Vagina (tissue), 2 donors: ENCODE measurements at regions not wholly inside any gene's neighbourhood (a gene's known extent, or its start where the extent isn't known, plus 50 kb on each side); places are given as distances from the start of the nearest gene placed in this dataset.
"Not testable (repeated sequence)": the region's sequence is repeated elsewhere in the genome, so short reads cannot be mapped to it uniquely, and the experiment has no call there.

Experiments
- DNase-seq, 2 donors: peaks; one replicate each; pipeline ENCODE4 v3.0.0-alpha.2; 2017; ENCODE audit errors: extremely low spot score in 2 of 2
- H3K27ac ChIP-seq: fragments of 200-600 bp; sonication (generic); one replicate; pipeline ENCODE4 v1.5.1; 2019
- H3K27me3 ChIP-seq: fragments of 200-600 bp; sonication (generic); one replicate; pipeline ENCODE4 v1.5.1; 2019
- H3K36me3 ChIP-seq, 2 donors: fragments of 200-600 bp; sonication (generic); one replicate each; pipeline ENCODE4 v1.5.1; 2017 to 2019
- H3K4me1 ChIP-seq: fragments of 200-600 bp; sonication (generic); one replicate; pipeline ENCODE4 v1.5.1; 2019
- H3K4me3 ChIP-seq, 2 donors: fragments of 200-600 bp; sonication (generic); 1 replicate in 1 of 2; 2 replicates in 1 of 2; pipeline ENCODE4 v1.5.1; 2016 to 2019
- H3K9me3 ChIP-seq: fragments of 200-600 bp; sonication (generic); one replicate; pipeline ENCODE4 v1.5.1; 2019
- CTCF ChIP-seq, 3 experiments: fragments of 450-650 bp in 2 of 3; fragments of 200-600 bp in 1 of 3; sonication (generic) in 1 of 3; IDR thresholded peaks; one replicate each; pipeline ENCODE4 v1.5.1; 2017 to 2019; ENCODE audit warnings: antibody characterized with exemption in 3 of 3, mild to moderate bottlenecking in 2 of 3, moderate library complexity in 2 of 3
- POLR2A ChIP-seq, 2 donors: fragments of 450-650 bp; IDR thresholded peaks; one replicate each; pipeline ENCODE4 v1.6.1; 2017; ENCODE audit warnings: antibody characterized with exemption in 2 of 2, mild to moderate bottlenecking in 2 of 2, moderate library complexity in 2 of 2
- POLR2AphosphoS5 ChIP-seq, 2 donors: sonication (generic); formaldehyde crosslinking; IDR thresholded peaks; one replicate each; pipeline ENCODE4 v1.9.0; 2017; ENCODE audit warnings: antibody characterized with exemption in 2 of 2, mild to moderate bottlenecking in 2 of 2, low read depth in 1 of 2; ENCODE audit not compliant: insufficient read depth in 1 of 2
- intact Hi-C: fragments of 100-400 bp; cut with DNase I; formaldehyde crosslinking; loops from one replicate; pipeline ENCODE4 v1.15.1; 2023

DNA sequence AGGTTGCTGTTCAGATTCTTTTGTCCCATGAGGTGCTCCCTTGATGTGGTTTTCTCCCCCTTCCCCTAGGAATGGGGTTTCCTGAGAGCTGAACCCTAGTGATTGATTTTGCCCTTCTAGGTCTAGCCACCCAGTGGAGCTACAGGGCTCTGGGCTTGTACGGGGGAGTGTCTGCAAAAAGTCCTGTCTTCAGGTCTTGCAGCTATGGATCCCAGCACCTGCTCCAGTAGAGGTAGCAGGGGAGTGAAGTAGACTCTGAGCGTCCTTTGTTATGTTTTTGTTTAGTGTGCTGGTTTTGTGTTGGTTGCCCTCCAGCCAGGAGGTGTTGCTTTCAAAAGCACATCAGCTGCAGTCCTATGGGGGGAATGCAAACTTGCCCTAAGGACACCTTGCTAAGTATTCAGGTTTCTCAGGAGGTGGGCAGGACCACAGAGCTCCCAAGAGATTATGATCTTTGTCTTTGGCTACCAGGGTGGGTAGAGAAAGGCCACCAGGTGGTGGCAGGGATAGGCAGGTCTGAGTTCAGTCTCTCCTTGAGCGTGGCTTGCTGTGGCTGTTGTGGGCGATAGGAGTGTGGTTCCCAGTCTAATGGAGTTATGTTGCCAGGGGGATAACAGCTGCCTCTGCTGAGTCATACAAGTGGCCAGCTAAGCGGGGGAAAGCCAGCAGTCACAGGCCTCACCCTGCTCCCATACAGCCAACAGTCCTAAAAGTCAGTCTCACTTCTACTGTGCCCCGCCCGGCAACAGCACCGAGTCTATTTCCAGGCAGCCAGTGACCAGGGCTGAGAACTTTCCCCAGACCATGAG is 92.4 kb upstream of the JCAD start:
- Histone ChIP-seq H3K27ac (no peak overlapping the region), H3K9me3 (no peaks in the 10 kb centered on the region), H3K4me3 (no peak overlapping the region), H3K4me1 (no peaks in the 10 kb centered on the region), H3K36me3 (no peaks in the 10 kb centered on the region), H3K27me3 (no peaks in the 10 kb centered on the region)
- intact Hi-C loops = no loop called here
- peak in 1 of 2 donors; percentile 40 for DNase-seq
- TF ChIP-seq CTCF (IDR thresholded peaks at IDR 0.05) (no peak), POLR2A (IDR thresholded peaks at IDR 0.05) (no peak), POLR2AphosphoS5 (IDR thresholded peaks at IDR 0.05; ENCODE audit: insufficient read depth in 1 of 2, low read depth in 1 of 2) (no peak)

GRCh38 chr10:30141423-30141822 is 82.0 kb upstream of the JCAD start:
- TF ChIP-seq CTCF (IDR thresholded peaks at IDR 0.05) = no peak
- no peak for TF ChIP-seq POLR2AphosphoS5 (IDR thresholded peaks at IDR 0.05; ENCODE audit: insufficient read depth in 1 of 2, low read depth in 1 of 2)
- TF ChIP-seq POLR2A (IDR thresholded peaks at IDR 0.05) = no peak
- H3K9me3 ChIP-seq = no peaks in the 10 kb centered on the region
- no peaks in the 10 kb centered on the region for H3K27me3 ChIP-seq
- no peaks in the 10 kb centered on the region for H3K36me3 ChIP-seq
- H3K27ac ChIP-seq = no peak overlapping the region
- DNase-seq = no peak
- intact Hi-C loops = no loop called here
- no peaks in the 10 kb centered on the region for H3K4me1 ChIP-seq
- no peak overlapping the region for H3K4me3 ChIP-seq

DNA sequence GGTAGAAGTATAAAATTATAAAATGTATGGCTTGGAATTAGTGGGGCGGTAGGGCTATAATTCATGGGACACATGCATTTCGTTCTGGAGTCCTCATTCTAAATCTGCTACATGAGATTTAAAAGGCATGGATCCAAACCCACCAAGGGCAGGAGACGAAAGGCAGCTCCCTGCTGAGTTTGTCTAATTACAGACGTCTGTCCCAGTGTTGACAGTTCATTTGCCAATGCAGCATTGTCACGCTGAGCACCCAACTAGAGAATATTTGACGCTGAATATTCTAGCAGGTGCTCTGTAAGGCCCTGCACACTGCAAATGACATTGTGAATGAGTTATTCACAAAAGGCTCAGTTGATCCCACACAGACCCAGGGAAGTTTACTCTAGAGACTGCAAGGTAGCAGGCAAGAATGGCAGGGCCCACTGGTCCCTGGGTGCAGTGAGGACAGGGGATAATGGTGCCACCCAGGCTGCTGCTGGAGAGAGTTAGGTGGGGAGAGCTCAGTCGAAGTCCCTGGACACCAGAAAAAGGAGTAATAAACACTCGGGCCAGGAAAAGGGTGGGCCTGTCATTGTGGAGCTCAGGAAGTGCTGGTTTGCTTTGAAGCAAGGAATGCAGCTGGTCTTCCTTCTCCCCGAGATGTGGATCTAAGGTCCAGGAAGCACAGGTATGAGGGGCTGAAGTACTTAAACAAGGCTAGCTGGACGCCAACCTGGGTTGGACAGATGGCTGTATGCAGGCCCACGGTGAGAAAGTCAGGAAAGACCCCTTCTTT is 75.0 kb upstream of the JCAD start:
- no peak for TF ChIP-seq POLR2AphosphoS5 (IDR thresholded peaks at IDR 0.05; ENCODE audit: insufficient read depth in 1 of 2, low read depth in 1 of 2)
- no peak for TF ChIP-seq POLR2A (IDR thresholded peaks at IDR 0.05)
- no peak for TF ChIP-seq CTCF (IDR thresholded peaks at IDR 0.05)
- no peak for DNase-seq
- H3K27ac ChIP-seq = no peak overlapping the region

GRCh38 chr10:30133198-30133597 is 73.8 kb upstream of the JCAD start:
- no peaks in the 10 kb centered on the region for H3K36me3 ChIP-seq
- TF ChIP-seq POLR2AphosphoS5 (IDR thresholded peaks at IDR 0.05; ENCODE audit: insufficient read depth in 1 of 2, low read depth in 1 of 2) = no peak
- TF ChIP-seq CTCF (IDR thresholded peaks at IDR 0.05) = no peak
- no peak for TF ChIP-seq POLR2A (IDR thresholded peaks at IDR 0.05)
- H3K27me3 ChIP-seq = no peaks in the 10 kb centered on the region
- H3K9me3 ChIP-seq = no peaks in the 10 kb centered on the region
- H3K4me3 ChIP-seq = no peak overlapping the region
- H3K27ac ChIP-seq = no peak overlapping the region
- intact Hi-C loops = no loop called here
- no peaks in the 10 kb centered on the region for H3K4me1 ChIP-seq
- no peak for DNase-seq

More for the DNA sequence above, 75.0 kb upstream of the JCAD start:
- H3K9me3 ChIP-seq = no peaks in the 10 kb centered on the region
- H3K4me1 ChIP-seq = no peaks in the 10 kb centered on the region
- intact Hi-C loops = no loop called here
- H3K36me3 ChIP-seq = no peaks in the 10 kb centered on the region
- H3K27me3 ChIP-seq = no peaks in the 10 kb centered on the region
- H3K4me3 ChIP-seq = no peak overlapping the region

DNA sequence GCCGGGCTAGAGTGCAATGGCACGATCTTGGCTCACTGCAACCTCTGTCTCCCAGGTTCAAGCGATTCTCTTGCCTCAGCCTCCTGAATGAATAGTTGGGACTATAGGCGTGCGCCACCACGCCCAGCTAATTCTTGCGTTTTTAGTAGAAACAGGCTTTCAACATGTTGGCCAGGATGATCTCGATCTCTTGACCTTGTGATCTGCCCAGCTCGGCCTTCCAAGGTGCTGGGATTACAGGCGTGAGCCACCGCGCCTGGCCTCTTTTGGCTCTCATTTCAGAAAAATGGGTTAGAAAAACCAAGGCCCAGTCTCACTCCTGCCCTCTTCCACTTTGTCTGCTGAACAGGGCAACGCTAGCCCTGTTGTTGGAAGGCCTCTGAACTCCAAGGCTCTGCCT is 72.0 kb upstream of the JCAD start:
- H3K9me3 ChIP-seq, H3K36me3 ChIP-seq, H3K27ac ChIP-seq, intact Hi-C loops, H3K4me3 ChIP-seq, H3K27me3 ChIP-seq, DNase-seq, H3K4me1 ChIP-seq: not testable (repeated sequence)

DNA sequence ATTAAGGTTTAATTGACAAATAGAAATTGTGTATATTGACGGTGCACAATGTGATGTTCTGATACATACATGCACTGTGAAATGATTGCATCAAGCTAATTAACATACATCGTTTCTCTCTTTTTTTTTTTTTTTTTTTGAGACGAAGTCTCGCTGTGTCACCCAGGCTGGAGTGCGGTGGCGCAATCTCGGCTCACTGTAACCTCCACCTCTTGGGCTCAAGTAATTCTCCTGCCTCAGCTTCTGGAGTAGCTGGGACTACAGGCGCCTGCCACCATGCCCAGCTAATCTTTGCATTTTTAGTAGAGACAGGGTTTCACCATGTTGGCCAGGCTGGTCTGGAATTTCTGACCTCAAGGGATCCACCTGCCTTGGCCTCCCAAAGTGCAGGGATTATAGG is 69.9 kb upstream of the JCAD start:
- H3K4me1 ChIP-seq, H3K36me3 ChIP-seq, H3K4me3 ChIP-seq, H3K9me3 ChIP-seq, H3K27me3 ChIP-seq, DNase-seq, H3K27ac ChIP-seq, intact Hi-C loops: not testable (repeated sequence)
